Common myeloid progenitor, CD34-positive (primary cell): ENCODE measurements at regions not wholly inside any gene's neighbourhood (a gene's known extent, or its start where the extent isn't known, plus 50 kb on each side); places are given as distances from the start of the nearest gene placed in this dataset.
A peak's percentile ranks its signal among the peaks of the same experiment; 100 is the strongest.

Source experiments
- CTCF ChIA-PET: fragments of 350-600 bp; sonication (Branson Sonifier 250); formaldehyde crosslinking; loops from one replicate; lab custom pipeline; 2021; ENCODE audit warnings: antibody characterized with exemption; lab: Charles Lee
- POLR2A ChIA-PET: fragments of 350-600 bp; sonication (Branson Sonifier 250); formaldehyde crosslinking; loops from one replicate; lab custom pipeline; 2021; ENCODE audit warnings: antibody characterized with exemption; lab: Charles Lee
- DNase-seq, 3 donors: peaks; one replicate each; pipeline versions ENCODE4 v3.0.0 to v3.0.0-alpha.2; 2013
- H3K27ac ChIP-seq, 2 experiments: 1 replicate in 1 of 2; 2 replicates in 1 of 2; pipeline ENCODE4 v1.7.0; 2013; ENCODE audit warnings: inconsistent platforms in 2 of 2, low read length in 2 of 2, mild to moderate bottlenecking in 2 of 2, low read depth in 1 of 2, moderate library complexity in 1 of 2; ENCODE audit not compliant: severe bottlenecking in 2 of 2, insufficient read depth in 1 of 2, poor library complexity in 1 of 2
- H3K27me3 ChIP-seq, 5 experiments: replicated peaks in 2 of 5; 1 replicate in 3 of 5; 2 replicates in 2 of 5; pipeline versions ENCODE4 v1.6.1 to v1.7.0; 2013; ENCODE audit warnings: low read length in 4 of 5, mild to moderate bottlenecking in 2 of 5, moderate library complexity in 2 of 5, inconsistent platforms in 1 of 5; ENCODE audit not compliant: insufficient read depth in 5 of 5, control insufficient read depth in 4 of 5
- H3K36me3 ChIP-seq, 4 experiments: 1 replicate in 2 of 4; 2 replicates in 2 of 4; pipeline versions ENCODE4 v1.6.1 to v1.7.0; 2013; ENCODE audit warnings: low read length in 3 of 4, control low read depth in 1 of 4, mild to moderate bottlenecking in 1 of 4; ENCODE audit not compliant: control insufficient read depth in 4 of 4, insufficient read depth in 4 of 4
- H3K4me1 ChIP-seq, 4 experiments: 1 replicate in 3 of 4; 2 replicates in 1 of 4; pipeline versions ENCODE4 v1.6.1 to v1.7.1; 2013; ENCODE audit warnings: low read length in 3 of 4, mild to moderate bottlenecking in 3 of 4, control low read depth in 1 of 4, inconsistent platforms in 1 of 4, moderate library complexity in 1 of 4; ENCODE audit not compliant: control insufficient read depth in 4 of 4, insufficient read depth in 4 of 4; ENCODE audit errors: control extremely low read depth in 1 of 4
- H3K4me3 ChIP-seq, 7 experiments: 1 replicate in 4 of 7; 2 replicates in 3 of 7; pipeline versions ENCODE4 v1.5.1 to v1.7.0; 2013; ENCODE audit warnings: mild to moderate bottlenecking in 7 of 7, low read length in 6 of 7, moderate library complexity in 6 of 7, inconsistent platforms in 2 of 7, low read depth in 2 of 7, control low read depth in 1 of 7; ENCODE audit not compliant: insufficient read depth in 4 of 7, control insufficient read depth in 1 of 7; ENCODE audit errors: extremely low read depth in 1 of 7
- H3K9me3 ChIP-seq, 5 experiments: 1 replicate in 4 of 5; 2 replicates in 1 of 5; pipeline versions ENCODE4 v1.6.1 to v1.7.1; 2013; ENCODE audit warnings: low read length in 4 of 5, mild to moderate bottlenecking in 2 of 5, inconsistent platforms in 1 of 5, low read depth in 1 of 5, moderate library complexity in 1 of 5; ENCODE audit not compliant: control insufficient read depth in 4 of 5, insufficient read depth in 2 of 5; ENCODE audit errors: control extremely low read depth in 1 of 5
- WGBS: methylation state at CpG from one replicate; pipeline ENCODE4 v1.1.5; 2013; ENCODE audit not compliant: insufficient coverage; 5-methylcytosine and 5-hydroxymethylcytosine counted together

- ChIA-PET POLR2A (interaction anchor here (1.1 kb wide), 1 partner anchor 167 kb away, joined by 5 read pairs; the partner anchor contains the start of gene AHCYL1), CTCF (interaction anchor here (1.0 to 2.1 kb wide), 9 partner anchors 9 to 285 kb away, joined by 3 to 7 read pairs (median 4); partner anchors contain the start of gene AHCYL1)
- DNase-seq = no peak
- WGBS = 100% methylated on average over 3 of the region's 4 CpGs
- Histone ChIP-seq H3K4me1 (peaks cover 0 to 45% (median 11%) of the 10 kb centered on the region in 4 experiments), H3K27ac (no peak overlapping the region), H3K27me3 (no peaks in the 10 kb centered on the region), H3K36me3 (no peaks in the 10 kb centered on the region), H3K4me3 (no peak overlapping the region), H3K9me3 (peaks cover 0 to 2% (median 0%) of the 10 kb centered on the region in 5 experiments)
Measured at GRCh38 chr1:109816975-109817535, 53.3 kb upstream of the EPS8L3 start.

- DNase-seq = peak in 2 of 3 donors; percentile 56 to 66
- H3K27ac ChIP-seq = peak overlapping the region in 1 of 2 experiments; percentile 20
Measured at GRCh38 chr1:109816175-109816811, 52.6 kb upstream of the EPS8L3 start.

GRCh38 chr1:109815809-109816174, 52.1 kb upstream of the EPS8L3 start:
- Histone ChIP-seq H3K27me3 (no peaks in the 10 kb centered on the region), H3K4me1 (peaks cover 0 to 34% (median 11%) of the 10 kb centered on the region in 4 experiments), H3K4me3 (no peak overlapping the region), H3K9me3 (peaks cover 0 to 2% (median 0%) of the 10 kb centered on the region in 5 experiments), H3K36me3 (no peaks in the 10 kb centered on the region), H3K27ac (no peak overlapping the region)
- CTCF ChIA-PET = interaction anchor here (1.5 to 2.1 kb wide), 4 partner anchors 10 to 169 kb away, joined by 4 to 7 read pairs (median 4); partner anchors contain the start of gene AHCYL1
- no peak for DNase-seq
- POLR2A ChIA-PET = no interaction called here
- WGBS = 72% methylated on average over 3 of the region's 3 CpGs

More at GRCh38 chr1:109816175-109816811, 52.6 kb upstream of the EPS8L3 start:
- H3K4me3 ChIP-seq = no peak overlapping the region
- H3K4me1 ChIP-seq = peaks cover 0 to 39% (median 11%) of the 10 kb centered on the region in 4 experiments
- H3K27me3 ChIP-seq = no peaks in the 10 kb centered on the region
- ChIA-PET POLR2A (no interaction called here), CTCF (interaction anchor here (1.0 to 2.1 kb wide), 9 partner anchors 10 to 285 kb away, joined by 3 to 7 read pairs (median 4); partner anchors contain the start of gene AHCYL1)
- H3K36me3 ChIP-seq = no peaks in the 10 kb centered on the region
- 8% methylated on average over 2 of the region's 4 CpGs for WGBS
- peaks cover 0 to 2% (median 0%) of the 10 kb centered on the region in 5 experiments for H3K9me3 ChIP-seq

GRCh38 chr1:109814993-109815786, 51.5 kb upstream of the EPS8L3 start:
- peak in 1 of 3 donors; percentile 24 for DNase-seq
- no peaks in the 10 kb centered on the region for H3K36me3 ChIP-seq
- ChIA-PET POLR2A (interaction anchor here (1.3 kb wide), 1 partner anchor 88 kb away, joined by 3 read pairs; no protein-coding TSS in a partner anchor), CTCF (interaction anchor here (0.8 to 2.1 kb wide), 8 partner anchors 9 to 169 kb away, joined by 3 to 7 read pairs (median 4); partner anchors contain the start of gene AHCYL1)
- H3K4me1 ChIP-seq = peaks cover 0 to 33% (median 11%) of the 10 kb centered on the region in 4 experiments
- WGBS = 100% methylated on average over 2 of the region's 8 CpGs
- peaks cover 0 to 2% (median 0%) of the 10 kb centered on the region in 5 experiments for H3K9me3 ChIP-seq
- H3K27me3 ChIP-seq = no peaks in the 10 kb centered on the region
- H3K4me3 ChIP-seq = no peak overlapping the region
- no peak overlapping the region for H3K27ac ChIP-seq

GRCh38 chr1:109814223-109814622, 50.5 kb upstream of the EPS8L3 start:
- no peaks in the 10 kb centered on the region for H3K27me3 ChIP-seq
- peaks cover 0 to 2% (median 0%) of the 10 kb centered on the region in 5 experiments for H3K9me3 ChIP-seq
- WGBS = 100% methylated on average over 1 of the region's 5 CpGs
- no peak for DNase-seq
- no peak overlapping the region for H3K27ac ChIP-seq
- ChIA-PET CTCF (interaction anchor here (0.8 to 1.7 kb wide), 6 partner anchors 9 to 170 kb away, joined by 3 to 6 read pairs (median 4); partner anchors contain the start of gene AHCYL1), POLR2A (interaction anchor here (1.3 kb wide), 1 partner anchor 89 kb away, joined by 3 read pairs; no protein-coding TSS in a partner anchor)
- H3K4me3 ChIP-seq = no peak overlapping the region
- H3K36me3 ChIP-seq = no peaks in the 10 kb centered on the region
- H3K4me1 ChIP-seq = peaks cover 2 to 39% (median 12%) of the 10 kb centered on the region in 4 experiments
